ENCODE measurements at regions not wholly inside any gene's neighbourhood (a gene's known extent, or its start where the extent isn't known, plus 50 kb on each side); places are given as distances from the start of the nearest gene placed in this dataset.

DNA sequence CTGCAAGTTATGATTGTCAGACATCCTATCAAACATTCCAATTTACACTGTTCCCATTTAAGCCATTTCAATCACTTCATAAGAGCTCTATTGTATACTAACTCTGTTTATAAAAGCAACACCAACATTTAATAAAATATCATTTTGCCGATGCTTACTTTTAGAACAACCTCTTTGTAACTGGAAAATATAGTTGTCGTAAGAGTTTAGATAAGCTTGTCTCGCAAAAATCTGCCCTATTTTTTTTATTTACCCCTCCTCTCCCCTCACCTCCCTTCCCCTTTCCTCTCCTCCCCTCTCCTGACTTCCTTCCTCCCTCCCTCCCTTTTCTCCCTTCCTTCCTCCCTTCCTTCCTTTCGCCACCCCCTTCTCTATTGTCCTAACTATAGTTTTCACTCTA, 105.7 kb upstream of the PEX5L start:
- TF ChIP-seq, protein P1, sequence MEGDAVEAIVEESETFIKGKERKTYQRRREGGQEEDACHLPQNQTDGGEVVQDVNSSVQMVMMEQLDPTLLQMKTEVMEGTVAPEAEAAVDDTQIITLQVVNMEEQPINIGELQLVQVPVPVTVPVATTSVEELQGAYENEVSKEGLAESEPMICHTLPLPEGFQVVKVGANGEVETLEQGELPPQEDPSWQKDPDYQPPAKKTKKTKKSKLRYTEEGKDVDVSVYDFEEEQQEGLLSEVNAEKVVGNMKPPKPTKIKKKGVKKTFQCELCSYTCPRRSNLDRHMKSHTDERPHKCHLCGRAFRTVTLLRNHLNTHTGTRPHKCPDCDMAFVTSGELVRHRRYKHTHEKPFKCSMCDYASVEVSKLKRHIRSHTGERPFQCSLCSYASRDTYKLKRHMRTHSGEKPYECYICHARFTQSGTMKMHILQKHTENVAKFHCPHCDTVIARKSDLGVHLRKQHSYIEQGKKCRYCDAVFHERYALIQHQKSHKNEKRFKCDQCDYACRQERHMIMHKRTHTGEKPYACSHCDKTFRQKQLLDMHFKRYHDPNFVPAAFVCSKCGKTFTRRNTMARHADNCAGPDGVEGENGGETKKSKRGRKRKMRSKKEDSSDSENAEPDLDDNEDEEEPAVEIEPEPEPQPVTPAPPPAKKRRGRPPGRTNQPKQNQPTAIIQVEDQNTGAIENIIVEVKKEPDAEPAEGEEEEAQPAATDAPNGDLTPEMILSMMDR (IDR thresholded peaks at IDR 0.05; ENCODE audit: low read length), result no peak
- no peak for TF ChIP-seq EZH2 (IDR thresholded peaks at IDR 0.05; ENCODE audit: borderline replicate concordance, low read length)

Data from OCI-LY1 (cell line).